D721Med (cell line): ENCODE measurements at regions not wholly inside any gene's neighbourhood (a gene's known extent, or its start where the extent isn't known, plus 50 kb on each side); places are given as distances from the start of the nearest gene placed in this dataset.
A peak's percentile ranks its signal among the peaks of the same experiment; 100 is the strongest.
"Not testable (repeated sequence)": the region's sequence is repeated elsewhere in the genome, so short reads cannot be mapped to it uniquely, and the experiment has no call there.

Experiments used
- DNase-seq: peaks from one replicate; pipeline ENCODE4 v3.0.0; 2011; ENCODE audit warnings: low spot score; ENCODE audit not compliant: insufficient read length
- FAIRE-seq: peaks from 2 replicates; lab custom pipeline; 2011; peaks lifted over from hg19 to GRCh38; lab: Jason Lieb, UNC
- TF ChIP-seq, protein P1 (sequence below): IDR thresholded peaks from 2 replicates; pipeline ENCODE4 v1.5.1; 2012; ENCODE audit warnings: mild to moderate bottlenecking, control low read depth; ENCODE audit not compliant: insufficient read depth; ENCODE audit errors: missing control alignments

DNA sequence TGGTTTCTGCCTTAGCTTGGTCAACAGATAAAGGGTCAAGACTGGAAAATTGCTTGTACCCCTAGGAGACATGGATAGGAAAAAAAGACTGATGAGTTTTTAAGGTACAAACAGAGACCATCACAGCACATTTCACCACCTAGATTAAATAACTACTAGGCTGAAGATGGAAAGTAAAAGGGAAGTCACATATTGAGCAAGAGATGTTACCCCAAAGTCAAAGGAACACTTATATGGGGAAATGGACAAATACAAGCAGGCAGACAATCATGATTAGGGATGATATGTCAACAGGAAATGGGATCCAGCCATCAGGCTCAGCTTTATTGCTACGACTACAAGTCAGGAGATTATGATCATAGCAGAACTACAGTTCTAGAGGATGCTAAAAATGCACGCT is 1643.1 kb upstream of the CELF4 start:
- peak; percentile 41 for FAIRE-seq
- TF ChIP-seq, protein P1, sequence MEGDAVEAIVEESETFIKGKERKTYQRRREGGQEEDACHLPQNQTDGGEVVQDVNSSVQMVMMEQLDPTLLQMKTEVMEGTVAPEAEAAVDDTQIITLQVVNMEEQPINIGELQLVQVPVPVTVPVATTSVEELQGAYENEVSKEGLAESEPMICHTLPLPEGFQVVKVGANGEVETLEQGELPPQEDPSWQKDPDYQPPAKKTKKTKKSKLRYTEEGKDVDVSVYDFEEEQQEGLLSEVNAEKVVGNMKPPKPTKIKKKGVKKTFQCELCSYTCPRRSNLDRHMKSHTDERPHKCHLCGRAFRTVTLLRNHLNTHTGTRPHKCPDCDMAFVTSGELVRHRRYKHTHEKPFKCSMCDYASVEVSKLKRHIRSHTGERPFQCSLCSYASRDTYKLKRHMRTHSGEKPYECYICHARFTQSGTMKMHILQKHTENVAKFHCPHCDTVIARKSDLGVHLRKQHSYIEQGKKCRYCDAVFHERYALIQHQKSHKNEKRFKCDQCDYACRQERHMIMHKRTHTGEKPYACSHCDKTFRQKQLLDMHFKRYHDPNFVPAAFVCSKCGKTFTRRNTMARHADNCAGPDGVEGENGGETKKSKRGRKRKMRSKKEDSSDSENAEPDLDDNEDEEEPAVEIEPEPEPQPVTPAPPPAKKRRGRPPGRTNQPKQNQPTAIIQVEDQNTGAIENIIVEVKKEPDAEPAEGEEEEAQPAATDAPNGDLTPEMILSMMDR, result no peak

DNA sequence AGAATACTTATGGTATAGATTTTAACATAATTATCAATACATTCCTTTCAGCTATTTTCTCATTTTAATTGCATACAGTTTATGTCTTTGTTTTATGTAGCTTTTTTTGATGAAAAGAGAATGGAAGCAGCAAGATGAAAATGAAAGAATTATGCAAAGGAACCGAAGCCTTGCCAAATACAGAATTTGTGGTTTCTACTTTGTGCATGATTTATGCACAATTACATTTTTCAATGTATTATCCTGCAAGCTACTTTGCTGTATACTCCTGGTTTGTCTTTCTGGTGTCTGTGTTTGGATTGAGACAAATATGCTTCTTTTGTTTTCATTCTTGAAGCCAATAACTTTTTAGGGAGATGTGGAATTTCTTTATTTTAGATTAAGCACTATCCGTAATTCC is 1642.6 kb upstream of the CELF4 start:
- peak; percentile 66 for FAIRE-seq
- TF ChIP-seq, protein P1, result no peak
- DNase-seq, result no peak

More for the DNA sequence above, 1643.1 kb upstream of the CELF4 start:
- DNase-seq, result no peak

DNA sequence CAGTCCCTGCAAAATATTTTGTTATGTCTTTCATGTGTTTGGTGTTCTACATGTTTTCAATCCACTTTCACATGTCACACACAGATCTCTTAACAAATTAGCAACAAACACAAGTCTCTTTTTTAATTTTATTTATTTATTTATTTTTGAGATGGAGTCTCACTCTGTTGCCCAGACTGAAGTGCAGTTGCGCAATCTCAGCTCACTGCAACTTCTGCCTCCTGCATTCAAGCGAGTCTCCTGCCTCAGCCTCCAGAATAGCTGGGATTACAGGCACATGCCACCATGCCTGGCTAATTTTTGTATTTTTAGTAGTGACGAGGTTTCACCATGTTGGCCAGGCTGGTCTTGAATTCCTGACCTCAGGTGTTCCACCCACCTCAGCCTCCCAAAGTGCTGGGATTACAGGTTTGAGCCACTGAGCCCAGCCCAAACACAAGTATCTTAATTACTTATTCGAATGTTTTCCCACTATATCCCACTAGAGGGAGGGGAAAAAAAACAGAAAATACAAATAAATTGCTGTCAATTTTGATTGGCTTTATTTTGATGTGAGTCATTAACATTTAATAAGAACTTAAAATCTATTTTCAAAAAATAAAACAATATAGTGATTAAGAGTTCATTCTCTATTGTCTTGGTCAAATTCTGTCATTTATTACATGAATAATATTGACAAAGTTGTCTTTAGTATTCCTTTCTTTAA is 1641.0 kb upstream of the CELF4 start:
- DNase-seq, FAIRE-seq: not testable (repeated sequence)

DNA sequence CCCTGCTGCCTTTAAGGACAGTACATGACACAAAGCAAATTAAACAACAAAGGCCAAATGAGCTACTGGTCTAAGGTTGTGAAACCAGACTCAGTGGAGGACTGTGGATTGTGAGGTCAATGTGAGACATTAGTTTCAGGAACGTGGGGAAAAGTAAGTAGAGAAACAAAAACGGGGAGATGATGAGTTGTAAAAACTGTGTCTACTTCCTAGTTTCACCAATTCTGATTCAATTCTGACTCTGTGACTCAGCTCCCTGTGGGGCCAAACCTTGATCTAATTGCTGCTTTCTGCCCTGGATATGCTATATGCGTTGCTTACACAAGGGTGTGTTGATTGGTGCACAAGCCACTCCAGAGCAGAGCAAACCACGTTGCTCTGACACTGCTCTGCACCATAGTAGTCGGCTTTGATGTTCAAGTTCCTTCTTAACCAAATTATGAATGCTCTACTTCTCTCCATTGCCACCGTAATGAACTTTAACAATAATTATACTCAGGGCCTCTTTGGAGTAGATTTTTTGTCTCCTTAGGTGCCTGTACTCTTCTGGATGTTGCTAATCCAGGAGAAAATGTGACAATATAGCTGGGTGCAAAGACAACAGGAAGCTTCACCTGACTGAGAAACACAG is 1640.1 kb upstream of the CELF4 start:
- TF ChIP-seq, protein P1, result no peak
- no peak for DNase-seq
- FAIRE-seq, result peak; percentile 25

DNA sequence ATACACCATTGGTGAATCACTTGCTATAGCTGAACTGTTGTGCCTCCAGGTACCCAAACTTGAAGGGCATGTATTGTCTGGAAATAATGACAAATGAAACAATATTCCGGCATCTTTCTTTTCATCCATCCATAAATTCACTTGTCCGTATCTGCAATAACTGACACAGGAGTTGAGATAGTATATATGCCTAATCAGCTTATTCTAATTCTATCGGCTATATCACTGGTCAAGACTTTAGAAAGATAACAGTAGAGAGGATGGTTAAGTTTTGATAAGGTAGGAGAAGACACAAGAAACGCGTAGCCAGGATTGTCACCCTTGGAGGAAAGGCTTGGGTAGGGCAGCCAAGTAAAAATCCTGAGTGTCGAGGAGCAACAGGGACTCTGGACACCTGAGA is 1634.6 kb upstream of the CELF4 start:
- TF ChIP-seq, protein P1, result no peak
- DNase-seq (no peak), FAIRE-seq (no peak)

DNA sequence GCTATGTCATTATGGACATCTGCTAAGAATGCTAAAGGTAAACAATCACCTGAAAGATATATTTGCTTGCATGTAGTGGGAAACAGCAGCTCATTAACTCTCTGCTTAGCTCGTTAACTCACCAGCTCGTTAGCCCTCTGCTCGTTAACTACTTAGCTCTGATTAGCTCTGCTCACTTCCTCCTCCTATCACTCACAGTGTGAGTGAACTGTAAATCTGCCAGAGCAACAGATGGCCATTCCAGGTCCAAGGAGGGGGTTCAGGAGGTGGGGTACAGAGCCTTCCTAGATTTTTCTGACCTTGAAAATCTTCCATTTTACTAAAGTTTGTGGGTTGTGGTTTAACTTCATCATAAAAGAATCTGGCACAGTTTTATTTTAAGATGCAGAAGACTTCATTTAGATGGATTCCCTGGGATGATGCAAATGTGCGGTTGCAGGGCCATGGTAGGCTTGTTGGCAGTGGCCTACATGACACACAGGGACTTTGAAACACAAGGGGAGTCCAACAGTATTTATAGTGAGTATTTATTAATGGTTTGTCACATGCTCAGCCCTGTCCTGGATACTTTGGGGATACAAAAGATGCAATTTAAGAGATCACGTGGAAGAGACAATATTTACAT is 1633.7 kb upstream of the CELF4 start:
- FAIRE-seq (no peak), DNase-seq (no peak)
- TF ChIP-seq, protein P1, result no peak

DNA sequence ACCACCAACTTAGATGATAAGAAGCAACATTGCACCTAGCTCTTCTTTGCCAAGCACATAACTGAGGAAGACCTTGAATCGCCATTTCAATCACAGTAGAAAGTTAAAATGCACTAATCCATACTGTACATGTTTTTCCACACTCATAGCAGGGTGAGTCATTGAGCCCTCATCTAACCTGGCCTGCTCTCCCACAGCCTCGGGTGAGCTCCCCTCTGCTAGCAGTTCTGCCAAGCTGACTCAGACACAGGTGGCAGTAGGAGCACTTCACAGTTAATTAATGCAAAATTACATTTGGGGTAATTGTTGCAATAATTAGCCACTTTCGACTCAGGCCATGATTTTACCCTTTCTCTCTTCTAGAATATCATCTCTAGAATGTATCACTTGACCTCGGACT is 1632.8 kb upstream of the CELF4 start:
- TF ChIP-seq, protein P1, result no peak
- FAIRE-seq, result no peak
- no peak for DNase-seq
